ENCODE measurements at regions not wholly inside any gene's neighbourhood (a gene's known extent, or its start where the extent isn't known, plus 50 kb on each side); places are given as distances from the start of the nearest gene placed in this dataset.
A peak's percentile ranks its signal among the peaks of the same experiment; 100 is the strongest.

DNA sequence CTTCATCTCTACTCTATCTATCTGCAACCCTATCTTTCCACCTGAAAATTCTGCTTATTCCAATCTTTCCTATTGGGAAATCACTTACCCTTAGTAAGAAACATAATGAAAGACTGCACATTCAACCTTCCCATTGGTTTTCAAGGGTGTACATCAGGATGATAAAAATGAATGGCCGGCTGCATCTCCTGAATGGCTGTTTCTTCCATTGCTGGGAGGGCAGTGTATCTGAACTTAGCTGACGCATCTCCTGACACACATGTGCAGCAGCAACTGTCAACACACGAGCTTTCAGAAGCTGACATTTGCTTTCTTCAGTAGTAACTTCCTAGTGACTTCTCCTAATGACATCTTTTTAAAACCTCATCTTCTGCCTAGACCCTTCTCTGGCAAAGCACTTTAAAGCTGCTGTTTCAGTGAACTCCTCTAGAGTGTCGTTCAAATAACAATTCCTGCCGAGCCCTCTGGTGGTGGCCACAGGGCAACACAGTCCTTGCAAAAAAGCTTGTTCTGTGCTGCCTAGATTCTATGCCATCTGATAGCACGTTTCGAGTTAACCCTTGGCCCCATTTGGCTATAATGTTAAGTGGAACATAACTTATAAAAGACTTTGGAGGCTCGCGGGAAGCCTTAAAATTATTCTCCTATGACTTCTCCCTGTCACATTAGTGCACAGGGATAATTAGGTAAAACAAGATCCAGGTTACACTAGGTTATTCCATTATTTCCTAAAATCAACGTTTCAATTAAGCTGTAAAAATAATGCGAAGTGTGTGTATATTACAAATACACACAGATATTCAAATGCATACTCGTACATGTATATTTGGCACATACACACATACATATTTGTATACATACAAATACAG lies 2340.7 kb downstream of the PCDH7 start:
- H3K4me3 ChIP-seq: no peak overlapping the region
- no peak overlapping the region for H3K4me2 ChIP-seq (ENCODE audit: unreplicated experiment)
- H3K79me2 ChIP-seq (ENCODE audit: insufficient read depth): no peaks in the 10 kb centered on the region
- no peaks in the 10 kb centered on the region; the same call in 1 of the 2 replicates for H3K9me2 ChIP-seq (ENCODE audit: insufficient read depth)
- DNase-seq: peak; percentile 74
- H3K9me3 ChIP-seq (ENCODE audit: low read depth): no peaks in the 10 kb centered on the region
- WGBS, 2 experiments (ENCODE audit: low coverage in 1 of 2, low lambda C conversion rate in 2 of 2, missing lambda C conversion rate in 2 of 2): 52 to 55% methylated on average over 12 of the region's 12 CpGs
- no peak overlapping the region for H2AFZ ChIP-seq
- H3F3A ChIP-seq (ENCODE audit: insufficient read depth): peaks cover 17% of the 10 kb centered on the region
- H3K27ac ChIP-seq: no peak overlapping the region
- H3K9ac ChIP-seq: no peak overlapping the region
- H3K27me3 ChIP-seq (replicated peaks; ENCODE audit: insufficient read depth): no peaks in the 10 kb centered on the region
- no peaks in the 10 kb centered on the region for H3K36me3 ChIP-seq (ENCODE audit: low read depth)
- in situ Hi-C loops (cut with MboI): no loop called here
- H4K20me1 ChIP-seq (ENCODE audit: insufficient read depth): no peaks in the 10 kb centered on the region
- peaks cover 37% of the 10 kb centered on the region for H3K4me1 ChIP-seq (ENCODE audit: insufficient read depth)
- TF ChIP-seq EZH2phosphoT487 (IDR thresholded peaks at IDR 0.05; ENCODE audit: insufficient read depth, low read depth): no peak
- TF ChIP-seq EZH2 (IDR thresholded peaks at IDR 0.05; ENCODE audit: insufficient read depth, poor library complexity, severe bottlenecking): no peak

DNA sequence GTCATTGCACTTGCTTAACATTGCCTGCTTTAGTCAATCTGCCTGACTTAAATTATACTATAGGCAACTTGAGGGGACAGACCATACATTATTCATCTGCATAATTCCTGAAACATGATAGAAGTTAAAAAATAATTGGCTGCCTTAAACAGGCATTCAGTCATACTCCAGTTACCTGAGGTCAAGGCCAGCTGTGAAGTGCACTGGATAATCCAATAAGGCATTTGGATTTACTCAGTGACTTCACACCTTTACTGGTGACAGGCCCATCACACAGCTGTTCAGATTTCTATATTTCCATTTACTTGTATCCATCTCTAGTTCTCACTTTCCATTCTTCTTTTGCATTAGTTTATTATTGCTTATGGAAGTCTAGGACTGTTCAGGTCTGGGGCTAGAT lies 2341.6 kb downstream of the PCDH7 start:
- in situ Hi-C loops (cut with MboI): no loop called here
- no peak overlapping the region for H3K27ac ChIP-seq
- peaks cover 17% of the 10 kb centered on the region for H3F3A ChIP-seq (ENCODE audit: insufficient read depth)
- no peak overlapping the region for H3K4me3 ChIP-seq
- H3K4me2 ChIP-seq (ENCODE audit: unreplicated experiment): no peak overlapping the region
- peaks cover 39% of the 10 kb centered on the region for H3K4me1 ChIP-seq (ENCODE audit: insufficient read depth)
- no peaks in the 10 kb centered on the region for H4K20me1 ChIP-seq (ENCODE audit: insufficient read depth)
- no peak overlapping the region for H3K9ac ChIP-seq
- H3K27me3 ChIP-seq (replicated peaks; ENCODE audit: insufficient read depth): no peaks in the 10 kb centered on the region
- TF ChIP-seq EZH2phosphoT487 (IDR thresholded peaks at IDR 0.05; ENCODE audit: insufficient read depth, low read depth) (no peak), EZH2 (IDR thresholded peaks at IDR 0.05; ENCODE audit: insufficient read depth, poor library complexity, severe bottlenecking) (no peak)
- no peaks in the 10 kb centered on the region for H3K36me3 ChIP-seq (ENCODE audit: low read depth)
- H3K79me2 ChIP-seq (ENCODE audit: insufficient read depth): no peaks in the 10 kb centered on the region
- H3K9me3 ChIP-seq (ENCODE audit: low read depth): no peaks in the 10 kb centered on the region
- 0 out of 2 replicates have a peak overlapping the region, but pooled peaks have one; percentile 55 for H2AFZ ChIP-seq
- no peaks in the 10 kb centered on the region; the same call in 1 of the 2 replicates for H3K9me2 ChIP-seq (ENCODE audit: insufficient read depth)
- no peak for DNase-seq

DNA sequence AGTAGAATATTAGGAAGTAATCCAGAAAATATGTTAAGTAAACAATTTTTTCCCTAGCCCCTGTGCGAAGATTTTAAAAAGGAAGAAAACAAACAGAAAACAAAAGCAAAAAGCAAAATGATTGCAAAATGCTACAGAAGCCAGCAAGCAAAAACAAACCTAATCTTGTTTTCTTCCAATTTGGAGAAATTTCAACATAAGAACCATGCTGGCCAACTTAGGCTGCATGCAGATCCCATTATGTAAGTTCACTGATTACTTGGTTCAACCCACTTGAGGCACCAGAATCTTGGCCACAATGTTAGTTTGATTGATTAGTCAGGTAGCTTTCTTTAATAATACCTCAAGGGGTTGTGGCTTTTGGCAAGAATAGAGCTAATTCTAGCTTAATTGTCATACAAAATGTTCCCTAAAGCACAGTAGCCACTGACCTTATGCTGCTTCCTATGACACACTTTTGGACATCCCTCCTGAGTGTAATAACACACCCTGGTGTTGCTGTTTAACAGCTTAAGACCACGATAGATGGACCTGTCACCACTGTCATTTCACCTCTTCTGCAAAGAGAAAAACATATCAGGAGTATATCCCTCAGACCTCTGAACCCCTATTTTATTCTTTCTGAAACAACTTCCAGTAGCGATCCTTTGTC lies 2342.1 kb downstream of the PCDH7 start:
- H3K36me3 ChIP-seq (ENCODE audit: low read depth): no peaks in the 10 kb centered on the region
- H3K4me1 ChIP-seq (ENCODE audit: insufficient read depth): peaks cover 45% of the 10 kb centered on the region
- no peaks in the 10 kb centered on the region for H3K27me3 ChIP-seq (replicated peaks; ENCODE audit: insufficient read depth)
- no peak overlapping the region for H3K4me2 ChIP-seq (ENCODE audit: unreplicated experiment)
- H3K9ac ChIP-seq: no peak overlapping the region
- H3F3A ChIP-seq (ENCODE audit: insufficient read depth): peaks cover 17% of the 10 kb centered on the region
- in situ Hi-C loops (cut with MboI): no loop called here
- no peak overlapping the region for H3K4me3 ChIP-seq
- TF ChIP-seq EZH2phosphoT487 (IDR thresholded peaks at IDR 0.05; ENCODE audit: insufficient read depth, low read depth) (no peak), EZH2 (IDR thresholded peaks at IDR 0.05; ENCODE audit: insufficient read depth, poor library complexity, severe bottlenecking) (no peak)
- peak overlapping the region; percentile 36; the same call in 1 of the 2 replicates for H3K27ac ChIP-seq
- WGBS, 2 experiments (ENCODE audit: low coverage in 1 of 2, low lambda C conversion rate in 2 of 2, missing lambda C conversion rate in 2 of 2): 47 to 53% methylated on average over 3 of the region's 3 CpGs
- H4K20me1 ChIP-seq (ENCODE audit: insufficient read depth): no peaks in the 10 kb centered on the region
- no peaks in the 10 kb centered on the region; the same call in 1 of the 2 replicates for H3K9me2 ChIP-seq (ENCODE audit: insufficient read depth)
- H2AFZ ChIP-seq: peak overlapping the region; percentile 55
- H3K79me2 ChIP-seq (ENCODE audit: insufficient read depth): no peaks in the 10 kb centered on the region
- H3K9me3 ChIP-seq (ENCODE audit: low read depth): no peaks in the 10 kb centered on the region
- DNase-seq: no peak

DNA sequence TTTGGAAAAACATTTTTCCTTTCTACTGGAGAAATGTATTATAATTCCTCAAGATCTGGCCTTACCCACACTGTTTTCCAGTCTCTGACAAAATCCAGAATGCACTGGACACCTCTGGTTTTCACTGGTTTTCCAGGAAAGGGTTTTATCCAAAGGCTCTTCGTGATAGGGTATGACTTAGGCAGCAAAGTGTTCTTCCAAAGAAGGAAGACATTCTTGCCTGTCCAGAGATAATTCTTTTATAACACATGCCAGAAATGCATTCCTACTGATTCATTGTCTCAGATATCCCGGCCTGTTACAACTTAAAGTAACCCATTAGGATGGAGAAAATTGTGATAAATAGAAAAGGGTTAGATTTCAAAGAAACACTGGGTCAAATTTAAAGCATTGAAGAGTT lies 2343.1 kb downstream of the PCDH7 start:
- in situ Hi-C loops (cut with MboI): no loop called here
- TF ChIP-seq EZH2 (IDR thresholded peaks at IDR 0.05; ENCODE audit: insufficient read depth, poor library complexity, severe bottlenecking): no peak
- no peak for TF ChIP-seq EZH2phosphoT487 (IDR thresholded peaks at IDR 0.05; ENCODE audit: insufficient read depth, low read depth)
- H3K4me2 ChIP-seq (ENCODE audit: unreplicated experiment): peak overlapping the region; percentile 53
- peaks cover 17% of the 10 kb centered on the region for H3F3A ChIP-seq (ENCODE audit: insufficient read depth)
- H3K4me3 ChIP-seq: no peak overlapping the region
- no peaks in the 10 kb centered on the region for H3K36me3 ChIP-seq (ENCODE audit: low read depth)
- no peaks in the 10 kb centered on the region for H3K9me3 ChIP-seq (ENCODE audit: low read depth)
- WGBS, 2 experiments (ENCODE audit: low coverage in 1 of 2, low lambda C conversion rate in 2 of 2, missing lambda C conversion rate in 2 of 2): 1 to 10% methylated on average over 2 of the region's 2 CpGs
- H3K27me3 ChIP-seq (replicated peaks; ENCODE audit: insufficient read depth): no peaks in the 10 kb centered on the region
- H3K79me2 ChIP-seq (ENCODE audit: insufficient read depth): no peaks in the 10 kb centered on the region
- H3K9me2 ChIP-seq (ENCODE audit: insufficient read depth): no peaks in the 10 kb centered on the region; the same call in 1 of the 2 replicates
- peak overlapping the region; percentile 55 for H2AFZ ChIP-seq
- H3K27ac ChIP-seq: peak overlapping the region; percentile 36
- no peak overlapping the region for H3K9ac ChIP-seq
- no peaks in the 10 kb centered on the region for H4K20me1 ChIP-seq (ENCODE audit: insufficient read depth)
- DNase-seq: peak; percentile 69
- peaks cover 48% of the 10 kb centered on the region for H3K4me1 ChIP-seq (ENCODE audit: insufficient read depth)
